Activated T-cell treated with anti-CD3 and anti-CD28 coated beads, Interleukin-2, amount 50 U/mL, for 24 hours (primary cell): ENCODE measurements at regions not wholly inside any gene's neighbourhood (a gene's known extent, or its start where the extent isn't known, plus 50 kb on each side); places are given as distances from the start of the nearest gene placed in this dataset.

Experiments used
- DNase-seq: peaks from one replicate; pipeline ENCODE4 v3.0.0-alpha.2; 2020
- H3K27ac Mint-ChIP-seq: 2 replicates; pipeline ENCODE4 v1.8.0; 2020; ENCODE audit warnings: mild to moderate bottlenecking, mixed read lengths
- H3K27me3 Mint-ChIP-seq: 2 replicates; pipeline ENCODE4 v1.8.0; 2020; ENCODE audit warnings: mixed read lengths
- H3K36me3 Mint-ChIP-seq: 2 replicates; pipeline ENCODE4 v1.8.0; 2020; ENCODE audit warnings: low read depth, mixed read lengths
- H3K4me1 Mint-ChIP-seq: 2 replicates; pipeline ENCODE4 v1.8.0; 2020; ENCODE audit warnings: low read depth, mixed read lengths
- H3K4me3 Mint-ChIP-seq: 2 replicates; pipeline ENCODE4 v1.8.0; 2020; ENCODE audit warnings: mild to moderate bottlenecking, moderate library complexity, mixed read lengths
- H3K9me3 Mint-ChIP-seq: 2 replicates; pipeline ENCODE4 v1.8.0; 2020; ENCODE audit warnings: mixed read lengths

DNA sequence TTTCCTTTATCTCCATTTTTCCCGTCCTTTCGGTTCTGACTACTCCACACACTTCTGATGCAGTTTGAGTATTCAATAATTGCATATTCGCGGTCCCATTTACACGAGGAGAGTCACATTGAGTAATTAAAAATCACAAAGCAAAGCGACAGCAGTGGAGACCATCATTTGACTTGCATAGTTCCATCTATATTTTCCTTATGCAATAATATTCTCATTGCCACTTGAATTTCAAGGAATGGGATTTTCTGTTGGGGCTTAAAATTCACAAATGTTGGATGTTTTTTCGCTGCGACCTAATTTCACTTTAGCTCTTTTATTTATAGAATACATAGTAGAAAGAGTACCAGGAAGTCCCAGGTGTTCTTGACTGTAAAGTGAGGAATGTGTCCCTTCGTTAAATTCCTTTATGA, 186.8 kb downstream of the ZEB2 start:
- peaks cover 4% of the 10 kb centered on the region for H3K9me3 Mint-ChIP-seq
- H3K36me3 Mint-ChIP-seq: peaks cover 23% of the 10 kb centered on the region
- DNase-seq: no peak
- peaks cover 41% of the 10 kb centered on the region for H3K4me1 Mint-ChIP-seq
- no peaks in the 10 kb centered on the region for H3K27me3 Mint-ChIP-seq
- H3K4me3 Mint-ChIP-seq: peak overlapping the region; percentile 77
- peak overlapping the region; percentile 92 for H3K27ac Mint-ChIP-seq

DNA sequence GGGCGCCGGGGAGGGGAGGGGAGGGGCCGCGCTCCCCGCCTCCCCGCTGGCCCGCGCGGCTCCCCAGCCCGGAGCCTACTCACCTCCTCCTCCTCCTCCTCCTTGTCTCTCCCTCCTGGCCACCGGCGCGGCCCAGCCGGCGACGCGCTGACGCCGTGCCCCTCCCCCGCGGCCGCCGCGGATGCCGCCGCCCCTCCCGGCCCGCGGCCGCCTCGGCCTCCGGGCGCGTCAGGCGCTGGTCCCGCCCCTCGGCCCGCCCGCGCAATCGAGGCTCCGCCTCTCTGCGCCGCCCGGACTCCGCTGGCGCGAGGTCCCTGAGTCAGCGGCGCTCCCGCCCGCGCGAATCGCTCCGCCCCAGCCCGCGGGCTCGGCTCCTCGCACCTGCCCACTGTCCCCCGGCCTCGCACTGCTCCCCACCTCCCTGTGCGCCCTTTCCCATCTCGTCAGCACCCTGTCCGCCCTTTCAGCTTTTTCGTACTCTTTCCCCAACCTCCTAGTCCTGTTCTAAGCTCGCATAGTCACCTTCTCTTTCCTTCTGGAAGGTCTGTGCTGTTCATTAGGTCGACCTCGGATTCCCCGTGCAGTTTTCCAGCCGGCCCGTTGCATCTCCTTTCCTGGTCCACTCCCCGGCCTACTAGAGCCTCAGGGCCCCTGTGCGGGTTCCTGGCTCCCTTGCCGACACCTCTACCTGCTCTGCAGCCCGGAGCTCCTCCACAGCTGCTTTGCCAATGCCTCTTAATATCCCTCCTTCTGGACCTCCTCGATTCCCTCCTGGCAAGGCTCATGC, 187.4 kb downstream of the ZEB2 start:
- H3K4me1 Mint-ChIP-seq: peaks cover 43% of the 10 kb centered on the region
- H3K27me3 Mint-ChIP-seq: no peaks in the 10 kb centered on the region
- H3K36me3 Mint-ChIP-seq: peaks cover 26% of the 10 kb centered on the region
- peak overlapping the region; percentile 92 for H3K27ac Mint-ChIP-seq
- peak overlapping the region; percentile 77 for H3K4me3 Mint-ChIP-seq
- peaks cover 4% of the 10 kb centered on the region for H3K9me3 Mint-ChIP-seq
- peak; percentile 95 for DNase-seq

DNA sequence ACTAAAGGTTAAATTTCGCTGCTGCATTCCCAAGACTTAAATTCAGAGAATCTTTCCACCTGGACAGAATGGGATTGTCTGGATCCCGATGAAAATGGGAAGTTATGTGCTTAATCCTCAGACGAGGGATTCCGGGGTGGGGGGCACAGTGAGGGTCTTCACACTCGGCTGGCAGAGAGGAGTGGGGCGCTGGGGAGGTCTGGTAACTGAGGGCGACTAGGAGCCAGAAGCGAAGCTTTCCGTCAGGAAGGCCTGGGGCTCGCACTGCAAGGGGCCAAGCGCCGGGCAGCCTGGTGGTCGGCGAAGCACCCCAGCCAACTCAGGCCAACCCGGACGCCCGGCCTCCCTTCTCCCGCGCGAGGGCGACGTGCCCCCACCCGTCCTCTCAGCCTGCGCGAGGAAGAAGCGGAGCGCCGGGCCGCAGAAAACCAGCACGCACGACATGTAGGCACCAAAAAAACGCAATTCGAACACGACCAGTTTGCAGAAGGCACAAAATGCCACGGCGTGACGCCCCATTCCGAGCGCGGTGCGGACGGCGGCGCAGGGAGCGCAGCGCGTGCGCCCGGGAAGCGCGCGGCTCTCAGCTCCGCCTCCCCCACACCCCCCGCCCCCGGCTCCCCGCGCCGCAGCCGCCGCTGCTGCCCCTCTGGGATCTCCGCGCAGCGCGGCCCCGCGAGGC, 188.1 kb downstream of the ZEB2 start:
- DNase-seq: no peak
- H3K9me3 Mint-ChIP-seq: peaks cover 4% of the 10 kb centered on the region
- H3K27ac Mint-ChIP-seq: peak overlapping the region; percentile 99
- peaks cover 31% of the 10 kb centered on the region for H3K36me3 Mint-ChIP-seq
- peaks cover 51% of the 10 kb centered on the region for H3K4me1 Mint-ChIP-seq
- H3K4me3 Mint-ChIP-seq: peak overlapping the region; percentile 94
- no peaks in the 10 kb centered on the region for H3K27me3 Mint-ChIP-seq

DNA sequence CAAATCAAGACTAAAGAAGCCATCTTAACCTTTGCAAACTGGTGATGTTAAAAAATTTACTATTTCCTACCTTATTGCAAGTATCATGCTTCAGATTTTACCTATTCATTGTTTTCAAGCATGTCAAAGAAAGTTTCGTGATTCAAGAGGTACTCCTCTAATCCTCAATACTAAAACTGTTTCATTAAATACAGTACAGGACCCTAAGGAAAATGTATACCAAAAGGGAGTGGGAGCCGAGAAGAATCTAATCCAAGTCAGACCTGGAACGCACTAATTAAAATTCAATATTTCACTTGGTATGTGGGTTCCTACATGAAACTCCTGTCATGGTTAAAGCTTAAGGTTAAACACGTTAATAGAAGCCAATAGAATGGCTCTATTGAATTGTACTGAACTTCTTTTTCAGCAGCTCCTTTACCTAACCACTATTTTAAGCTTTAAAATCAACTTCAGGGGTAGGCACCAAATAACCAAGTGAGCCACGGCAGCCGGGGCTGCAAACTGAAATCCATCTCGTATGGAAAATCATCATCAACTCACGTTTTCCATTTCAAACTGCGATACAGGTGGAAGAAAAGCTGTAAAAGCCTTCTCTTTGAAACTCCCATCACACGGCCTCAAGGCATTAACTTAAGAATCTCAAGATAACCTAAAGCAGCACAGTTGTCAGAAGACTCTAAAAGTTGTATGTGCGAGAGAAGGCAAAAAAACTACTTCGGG, 188.8 kb downstream of the ZEB2 start:
- Mint-ChIP-seq H3K36me3 (peaks cover 35% of the 10 kb centered on the region), H3K27ac (peak overlapping the region; percentile 99), H3K4me3 (peak overlapping the region; percentile 94), H3K27me3 (no peaks in the 10 kb centered on the region), H3K9me3 (peaks cover 4% of the 10 kb centered on the region), H3K4me1 (peaks cover 56% of the 10 kb centered on the region)
- peak; percentile 48 for DNase-seq

DNA sequence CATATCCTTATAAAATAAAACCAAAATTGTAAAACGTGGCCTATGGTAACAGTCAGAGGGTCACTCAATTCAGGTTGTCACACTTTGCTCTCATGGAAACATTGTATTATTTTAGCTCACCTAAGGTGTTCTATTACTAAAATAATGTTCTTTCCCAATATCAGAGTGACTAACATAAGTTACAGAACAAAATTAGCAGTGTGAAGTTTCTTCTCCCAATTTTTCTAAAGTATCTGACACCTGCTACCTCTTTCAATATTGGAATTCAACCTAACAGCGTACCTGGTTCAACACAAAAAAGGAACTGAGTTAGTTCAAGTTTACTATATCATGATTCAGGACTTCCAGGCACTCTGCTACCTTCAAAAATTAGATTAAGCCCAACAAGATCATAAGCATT, 190.4 kb downstream of the ZEB2 start:
- H3K4me1 Mint-ChIP-seq: peaks cover 71% of the 10 kb centered on the region
- DNase-seq: no peak
- peaks cover 4% of the 10 kb centered on the region for H3K9me3 Mint-ChIP-seq
- peaks cover 35% of the 10 kb centered on the region for H3K36me3 Mint-ChIP-seq
- peak overlapping the region; percentile 94 for H3K4me3 Mint-ChIP-seq
- no peaks in the 10 kb centered on the region for H3K27me3 Mint-ChIP-seq
- peak overlapping the region; percentile 56 for H3K27ac Mint-ChIP-seq

DNA sequence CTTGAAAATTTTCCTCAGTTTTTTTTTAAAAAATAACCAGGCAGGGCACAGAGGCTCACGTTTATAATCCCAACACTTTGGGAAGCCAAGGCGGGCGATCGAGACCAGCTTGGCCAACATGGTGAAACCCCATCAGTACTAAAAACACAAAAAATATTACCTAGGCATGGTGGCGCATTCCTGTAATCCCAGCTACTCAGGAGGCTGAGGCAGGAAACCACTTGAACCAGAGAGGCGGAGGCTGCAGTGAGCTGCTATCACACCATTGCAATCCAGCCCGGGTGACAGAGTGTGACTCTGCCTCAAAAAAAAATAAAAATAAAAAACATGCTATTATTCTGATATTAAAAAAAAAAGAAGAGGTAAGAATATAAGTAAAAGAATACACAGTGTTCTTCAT, 191.0 kb downstream of the ZEB2 start:
- no peak for DNase-seq
- Mint-ChIP-seq H3K27me3 (no peaks in the 10 kb centered on the region), H3K9me3 (peaks cover 4% of the 10 kb centered on the region), H3K36me3 (peaks cover 35% of the 10 kb centered on the region), H3K27ac (peak overlapping the region; percentile 1), H3K4me1 (peaks cover 76% of the 10 kb centered on the region), H3K4me3 (peak overlapping the region; percentile 54)

DNA sequence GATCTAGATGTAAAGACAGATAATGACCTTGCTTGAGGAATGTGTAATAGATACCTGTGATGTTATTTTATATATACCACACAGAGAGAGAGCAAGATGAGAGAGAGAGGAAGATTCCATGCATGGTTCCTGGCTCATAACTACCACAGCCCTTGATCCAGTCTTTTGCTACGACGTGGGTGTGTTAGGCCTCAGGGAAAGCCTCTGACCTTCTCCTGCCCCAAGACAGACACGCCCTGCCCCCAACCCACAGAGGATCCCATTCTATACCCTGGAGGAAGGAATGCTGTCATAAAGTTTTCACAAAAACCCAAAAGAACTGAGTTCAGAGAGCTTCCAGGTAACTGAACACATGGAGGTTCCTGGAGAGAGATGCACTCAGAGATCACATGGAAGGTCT, 193.1 kb downstream of the ZEB2 start:
- no peak for DNase-seq
- peaks cover 41% of the 10 kb centered on the region for H3K36me3 Mint-ChIP-seq
- H3K27ac Mint-ChIP-seq: peak overlapping the region; percentile 79
- H3K4me3 Mint-ChIP-seq: no peak overlapping the region
- H3K4me1 Mint-ChIP-seq: peaks cover 80% of the 10 kb centered on the region
- H3K27me3 Mint-ChIP-seq: no peaks in the 10 kb centered on the region
- H3K9me3 Mint-ChIP-seq: peaks cover 6% of the 10 kb centered on the region

DNA sequence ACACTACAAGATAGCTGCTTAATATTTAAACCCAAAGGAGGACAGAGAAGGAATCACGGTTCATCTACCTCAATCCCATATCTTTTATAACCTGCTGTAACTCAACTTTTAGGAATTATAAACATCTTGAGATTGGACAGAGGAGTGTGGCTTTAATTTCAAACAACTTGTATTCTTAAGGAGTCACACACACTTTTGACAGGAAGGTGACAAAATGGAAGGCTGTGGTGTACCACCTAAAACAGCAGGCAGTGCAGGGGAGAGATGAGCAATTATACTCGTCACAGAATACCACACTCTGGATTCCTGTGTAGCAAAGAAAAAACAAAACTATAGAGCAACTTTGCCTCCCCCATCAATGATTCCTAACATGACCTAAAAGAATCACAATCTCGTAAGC, 194.8 kb downstream of the ZEB2 start:
- H3K27me3 Mint-ChIP-seq: no peaks in the 10 kb centered on the region
- H3K4me1 Mint-ChIP-seq: peaks cover 86% of the 10 kb centered on the region
- peaks cover 47% of the 10 kb centered on the region for H3K36me3 Mint-ChIP-seq
- no peak for DNase-seq
- H3K9me3 Mint-ChIP-seq: peaks cover 8% of the 10 kb centered on the region
- H3K27ac Mint-ChIP-seq: peak overlapping the region; percentile 98
- H3K4me3 Mint-ChIP-seq: peak overlapping the region; percentile 68

DNA sequence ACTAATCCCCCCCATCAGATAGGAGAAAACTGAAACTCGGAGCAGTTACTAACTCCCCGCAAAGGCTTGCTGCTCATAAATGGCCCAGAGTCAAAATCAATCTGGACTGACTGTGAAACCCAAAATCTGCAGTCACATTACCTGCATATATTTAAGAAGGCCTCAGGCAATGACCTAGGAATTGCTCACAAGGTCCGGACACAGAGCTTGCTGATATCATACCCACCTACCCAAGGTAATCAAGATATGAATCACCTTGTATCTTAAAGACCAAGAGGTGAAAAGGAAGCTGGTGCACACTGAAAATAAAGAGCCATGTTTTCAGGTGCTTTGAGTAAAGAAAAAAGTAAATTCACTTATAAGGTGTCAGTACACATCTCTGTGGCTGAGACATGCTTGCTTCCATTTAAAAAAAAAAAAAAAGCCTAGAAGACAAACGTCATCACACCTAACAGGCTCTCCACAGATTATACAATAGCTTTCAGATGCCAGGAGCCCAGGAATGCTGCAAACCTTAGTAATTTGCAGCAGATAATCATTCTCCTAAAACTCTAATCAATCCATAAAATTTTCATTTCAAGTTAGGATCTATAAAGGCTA, 195.4 kb downstream of the ZEB2 start:
- Mint-ChIP-seq H3K27me3 (no peaks in the 10 kb centered on the region), H3K9me3 (peaks cover 5% of the 10 kb centered on the region), H3K4me1 (peaks cover 84% of the 10 kb centered on the region), H3K27ac (peak overlapping the region; percentile 98), H3K36me3 (peaks cover 44% of the 10 kb centered on the region), H3K4me3 (peak overlapping the region; percentile 68)
- DNase-seq: no peak

DNA sequence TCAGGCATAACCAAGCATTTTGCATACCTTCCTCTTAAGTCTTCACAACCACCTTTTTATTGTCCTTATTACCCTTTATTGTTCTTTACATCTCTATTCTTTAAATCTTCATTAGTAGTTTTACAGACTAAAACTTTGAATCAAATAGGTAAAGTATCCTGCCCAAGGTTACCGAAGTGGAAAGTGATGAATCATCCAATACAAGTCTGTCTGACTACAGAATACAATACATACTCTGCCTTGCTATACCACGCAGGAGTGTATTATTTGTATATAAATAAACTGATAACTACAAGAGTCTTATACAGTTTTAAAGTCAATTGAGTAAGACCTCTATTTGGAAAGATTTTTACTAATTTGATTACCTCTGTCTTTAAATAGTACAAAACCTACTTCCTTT, 196.0 kb downstream of the ZEB2 start:
- Mint-ChIP-seq H3K4me1 (peaks cover 81% of the 10 kb centered on the region), H3K27me3 (no peaks in the 10 kb centered on the region), H3K27ac (peak overlapping the region; percentile 98), H3K36me3 (peaks cover 41% of the 10 kb centered on the region), H3K9me3 (peaks cover 4% of the 10 kb centered on the region), H3K4me3 (peak overlapping the region; percentile 68)
- DNase-seq: no peak

DNA sequence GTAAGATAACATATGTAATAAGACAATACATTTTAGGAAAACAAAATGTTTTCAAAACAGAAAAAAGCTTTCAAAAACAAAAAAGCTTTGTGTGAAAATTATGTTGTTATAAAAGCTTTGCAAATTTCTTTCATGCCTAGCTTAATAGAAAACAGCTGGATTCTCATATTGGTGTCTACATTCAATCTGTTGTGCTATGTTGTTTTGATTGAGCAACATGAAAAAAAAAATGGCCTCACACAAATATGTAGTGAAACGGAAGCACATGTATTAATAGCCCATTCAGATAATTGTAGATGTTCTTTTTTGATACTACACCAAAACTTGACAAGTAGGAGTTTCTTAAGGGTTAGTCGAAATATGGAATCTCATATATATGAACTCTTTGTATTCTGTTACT, 197.5 kb downstream of the ZEB2 start:
- Mint-ChIP-seq H3K27me3 (no peaks in the 10 kb centered on the region), H3K4me1 (peaks cover 71% of the 10 kb centered on the region), H3K27ac (peak overlapping the region; percentile 98), H3K4me3 (no peak overlapping the region), H3K36me3 (peaks cover 29% of the 10 kb centered on the region), H3K9me3 (peaks cover 4% of the 10 kb centered on the region)
- DNase-seq: no peak

DNA sequence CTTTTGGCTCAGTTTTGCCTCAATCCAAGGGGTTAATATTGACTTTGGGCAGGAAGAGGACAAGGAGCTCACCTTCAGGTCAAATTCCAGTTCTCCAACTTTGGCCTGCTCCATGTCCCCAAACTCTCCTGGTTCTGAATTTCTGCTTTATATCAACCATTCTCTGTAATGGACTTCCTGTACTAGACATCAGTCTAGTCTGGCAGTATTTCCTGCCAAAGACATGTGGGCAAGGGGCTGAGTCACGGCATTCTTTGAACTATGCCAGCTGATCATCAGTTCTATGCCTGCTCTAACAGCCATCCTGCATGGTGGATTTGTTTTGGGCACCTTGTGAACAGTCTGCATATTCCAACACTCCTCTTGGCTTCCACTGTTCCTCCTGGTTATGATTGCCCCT, 199.4 kb downstream of the ZEB2 start:
- Mint-ChIP-seq H3K36me3 (peaks cover 29% of the 10 kb centered on the region), H3K27ac (peak overlapping the region; percentile 85), H3K9me3 (peaks cover 4% of the 10 kb centered on the region), H3K4me1 (peaks cover 55% of the 10 kb centered on the region), H3K27me3 (no peaks in the 10 kb centered on the region), H3K4me3 (peak overlapping the region; percentile 32)
- peak; percentile 52 for DNase-seq

DNA sequence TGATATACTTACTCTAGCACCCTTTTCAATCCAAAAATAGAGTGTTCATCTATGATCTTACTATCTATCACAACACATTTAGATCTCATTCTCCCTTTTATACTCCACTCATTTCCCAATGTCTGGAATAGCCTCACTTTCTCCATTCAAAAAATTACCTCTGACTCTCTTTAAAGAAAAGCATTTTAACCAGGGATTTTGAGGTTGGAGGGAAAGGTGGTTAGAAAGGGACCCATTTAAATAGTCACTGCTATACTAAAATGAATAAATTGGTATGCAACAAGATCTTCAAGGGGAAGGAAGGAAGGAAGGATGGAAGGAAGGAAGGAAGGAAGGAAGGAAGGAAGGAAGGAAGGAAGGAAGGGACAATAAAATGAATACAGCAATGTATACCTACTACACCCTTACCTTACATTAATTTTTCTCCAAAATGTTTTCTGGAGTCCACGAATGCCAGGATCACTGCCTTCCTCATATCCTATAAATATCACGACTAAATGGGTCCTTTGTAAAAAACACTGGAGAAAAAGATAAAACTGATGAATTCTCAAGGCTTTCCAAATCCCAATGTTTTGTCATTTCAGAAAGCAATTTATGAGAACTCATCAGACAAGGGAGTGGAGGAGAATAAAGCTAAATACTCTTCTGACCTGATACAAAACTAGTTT, 202.7 kb downstream of the ZEB2 start:
- Mint-ChIP-seq H3K27me3 (no peaks in the 10 kb centered on the region), H3K9me3 (peaks cover 17% of the 10 kb centered on the region), H3K4me3 (no peak overlapping the region), H3K4me1 (peaks cover 24% of the 10 kb centered on the region), H3K27ac (no peak overlapping the region), H3K36me3 (peaks cover 42% of the 10 kb centered on the region)
- DNase-seq: no peak
